Colonic mucosa (tissue), 4 donors: ENCODE measurements at regions not wholly inside any gene's neighbourhood (a gene's known extent, or its start where the extent isn't known, plus 50 kb on each side); places are given as distances from the start of the nearest gene placed in this dataset.

Experiments
- DNase-seq: peaks from one replicate; pipeline ENCODE4 v3.0.0-alpha.2; 2020
- H3K27ac ChIP-seq: fragments of 200-600 bp; one replicate; pipeline ENCODE4 v1.8.0; 2021
- H3K27me3 ChIP-seq: fragments of 200-600 bp; one replicate; pipeline ENCODE4 v1.8.0; 2021
- H3K36me3 ChIP-seq: fragments of 200-600 bp; one replicate; pipeline ENCODE4 v1.8.0; 2021
- H3K4me1 ChIP-seq: fragments of 200-600 bp; one replicate; pipeline ENCODE4 v1.8.0; 2021; ENCODE audit warnings: mild to moderate bottlenecking
- H3K4me3 ChIP-seq: fragments of 200-600 bp; one replicate; pipeline ENCODE4 v1.8.0; 2021
- H3K9ac ChIP-seq, 2 donors: one replicate each; pipeline ENCODE4 v1.7.0; 2013; ENCODE audit warnings: control low read depth in 2 of 2, low read depth in 2 of 2, low read length in 2 of 2
- H3K9me3 ChIP-seq: fragments of 200-600 bp; one replicate; pipeline ENCODE4 v1.8.0; 2021
- intact Hi-C: fragments of 100-400 bp; cut with DNase I; formaldehyde crosslinking; loops from one replicate; pipeline ENCODE4 v1.14.1; 2022
- TF ChIP-seq, protein P1 (sequence below): fragments of 200-600 bp; IDR thresholded peaks from one replicate; pipeline ENCODE4 v1.8.0; 2022; ENCODE audit warnings: antibody characterized with exemption, mild to moderate bottlenecking
- donor health status: healthy.
- donor health status: DM: no; HTN: no; CAD: no.
- donor health status: DM: no; HTN: no; CAD: no.

DNA sequence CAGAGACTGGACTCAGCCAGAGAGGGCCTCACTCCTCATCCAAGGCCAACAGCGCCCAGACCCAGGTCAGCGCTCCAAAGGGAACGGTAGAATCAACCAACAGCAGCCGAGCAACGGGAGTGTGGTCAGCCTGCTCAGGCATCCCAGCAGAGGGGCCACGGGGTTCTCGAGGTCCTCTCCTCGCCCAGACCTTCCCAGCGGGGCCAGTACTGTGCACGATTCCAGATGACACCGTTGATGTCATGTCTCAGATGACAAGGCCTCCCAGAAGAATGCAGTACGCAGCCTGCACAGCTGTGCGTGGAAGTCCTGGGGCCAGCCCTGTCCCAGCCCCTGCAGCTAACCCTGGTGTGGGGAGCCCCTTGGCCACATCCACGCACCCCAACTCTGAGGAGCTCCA, 141.0 kb upstream of the PPP1R26 start:
- no peak overlapping the region for H3K27ac ChIP-seq
- TF ChIP-seq, protein P1, sequence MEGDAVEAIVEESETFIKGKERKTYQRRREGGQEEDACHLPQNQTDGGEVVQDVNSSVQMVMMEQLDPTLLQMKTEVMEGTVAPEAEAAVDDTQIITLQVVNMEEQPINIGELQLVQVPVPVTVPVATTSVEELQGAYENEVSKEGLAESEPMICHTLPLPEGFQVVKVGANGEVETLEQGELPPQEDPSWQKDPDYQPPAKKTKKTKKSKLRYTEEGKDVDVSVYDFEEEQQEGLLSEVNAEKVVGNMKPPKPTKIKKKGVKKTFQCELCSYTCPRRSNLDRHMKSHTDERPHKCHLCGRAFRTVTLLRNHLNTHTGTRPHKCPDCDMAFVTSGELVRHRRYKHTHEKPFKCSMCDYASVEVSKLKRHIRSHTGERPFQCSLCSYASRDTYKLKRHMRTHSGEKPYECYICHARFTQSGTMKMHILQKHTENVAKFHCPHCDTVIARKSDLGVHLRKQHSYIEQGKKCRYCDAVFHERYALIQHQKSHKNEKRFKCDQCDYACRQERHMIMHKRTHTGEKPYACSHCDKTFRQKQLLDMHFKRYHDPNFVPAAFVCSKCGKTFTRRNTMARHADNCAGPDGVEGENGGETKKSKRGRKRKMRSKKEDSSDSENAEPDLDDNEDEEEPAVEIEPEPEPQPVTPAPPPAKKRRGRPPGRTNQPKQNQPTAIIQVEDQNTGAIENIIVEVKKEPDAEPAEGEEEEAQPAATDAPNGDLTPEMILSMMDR = no peak
- H3K9me3 ChIP-seq = no peaks in the 10 kb centered on the region
- H3K4me3 ChIP-seq = no peak overlapping the region
- H3K36me3 ChIP-seq = no peaks in the 10 kb centered on the region
- no peak for DNase-seq
- no peak overlapping the region for H3K9ac ChIP-seq
- intact Hi-C loops = no loop called here
- no peaks in the 10 kb centered on the region for H3K4me1 ChIP-seq
- H3K27me3 ChIP-seq = no peaks in the 10 kb centered on the region

DNA sequence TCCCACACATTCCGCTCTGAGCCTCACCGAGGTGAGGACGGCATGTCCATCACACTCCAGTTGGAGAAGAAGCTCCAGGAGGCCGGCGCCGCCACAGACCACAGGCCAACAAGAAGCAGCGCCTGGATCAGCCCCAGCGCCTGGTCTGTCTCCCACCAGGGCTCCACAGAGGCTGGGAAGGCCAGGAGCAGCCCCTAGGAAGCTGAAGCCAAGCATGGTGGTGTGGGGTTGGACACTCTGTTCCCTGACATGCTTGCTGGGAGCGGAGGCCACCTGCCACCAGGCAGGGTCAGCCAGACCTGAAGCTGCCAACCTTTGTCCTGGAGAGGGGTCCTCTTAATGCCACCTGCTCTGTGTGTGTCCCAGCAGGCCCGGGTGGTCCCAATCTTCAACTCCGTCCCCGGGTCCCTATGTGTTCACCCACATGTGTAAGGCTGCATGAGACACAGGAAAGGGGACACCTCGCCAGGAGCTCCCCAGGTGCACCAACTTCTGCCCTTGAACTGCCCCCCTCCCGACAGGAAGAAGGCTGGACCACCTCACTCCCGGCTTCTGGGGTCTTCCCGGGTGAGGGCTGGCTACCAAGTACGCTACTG, 140.1 kb upstream of the PPP1R26 start:
- no peak overlapping the region for H3K9ac ChIP-seq
- no peak for DNase-seq
- H3K4me3 ChIP-seq = no peak overlapping the region
- H3K27me3 ChIP-seq = no peaks in the 10 kb centered on the region
- TF ChIP-seq, protein P1 = no peak
- H3K9me3 ChIP-seq = no peaks in the 10 kb centered on the region
- intact Hi-C loops = no loop called here
- no peaks in the 10 kb centered on the region for H3K4me1 ChIP-seq
- no peak overlapping the region for H3K27ac ChIP-seq
- H3K36me3 ChIP-seq = no peaks in the 10 kb centered on the region

DNA sequence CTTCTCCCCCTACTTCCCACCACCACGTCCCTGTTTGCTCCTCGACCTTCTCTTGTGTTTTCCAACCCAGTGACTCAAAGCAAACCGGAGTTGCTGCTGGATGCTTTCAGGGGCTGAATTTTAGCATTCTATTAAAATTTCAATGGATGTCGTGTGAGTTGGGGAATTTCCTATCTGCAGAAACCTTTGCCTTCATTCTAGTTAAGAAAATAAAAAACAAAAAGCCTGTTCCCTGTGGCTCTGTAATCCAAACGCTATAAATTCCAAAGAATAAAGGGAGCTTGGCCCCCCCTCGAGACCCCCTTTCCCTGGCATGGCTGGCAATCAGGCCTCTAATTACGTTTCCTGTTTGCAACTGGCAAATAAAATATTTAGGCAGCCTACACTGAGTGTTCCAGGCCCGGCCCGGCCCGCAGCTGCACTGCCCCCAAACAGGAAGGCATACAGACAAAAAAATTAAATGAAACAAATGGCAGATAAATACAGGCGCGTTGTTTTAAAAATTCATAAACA, 139.4 kb upstream of the PPP1R26 start:
- H3K4me1 ChIP-seq = no peaks in the 10 kb centered on the region
- intact Hi-C loops = no loop called here
- DNase-seq = no peak
- H3K9ac ChIP-seq = no peak overlapping the region
- H3K27me3 ChIP-seq = no peaks in the 10 kb centered on the region
- H3K4me3 ChIP-seq = no peak overlapping the region
- TF ChIP-seq, protein P1 = no peak
- no peaks in the 10 kb centered on the region for H3K36me3 ChIP-seq
- H3K9me3 ChIP-seq = no peaks in the 10 kb centered on the region
- H3K27ac ChIP-seq = no peak overlapping the region

DNA sequence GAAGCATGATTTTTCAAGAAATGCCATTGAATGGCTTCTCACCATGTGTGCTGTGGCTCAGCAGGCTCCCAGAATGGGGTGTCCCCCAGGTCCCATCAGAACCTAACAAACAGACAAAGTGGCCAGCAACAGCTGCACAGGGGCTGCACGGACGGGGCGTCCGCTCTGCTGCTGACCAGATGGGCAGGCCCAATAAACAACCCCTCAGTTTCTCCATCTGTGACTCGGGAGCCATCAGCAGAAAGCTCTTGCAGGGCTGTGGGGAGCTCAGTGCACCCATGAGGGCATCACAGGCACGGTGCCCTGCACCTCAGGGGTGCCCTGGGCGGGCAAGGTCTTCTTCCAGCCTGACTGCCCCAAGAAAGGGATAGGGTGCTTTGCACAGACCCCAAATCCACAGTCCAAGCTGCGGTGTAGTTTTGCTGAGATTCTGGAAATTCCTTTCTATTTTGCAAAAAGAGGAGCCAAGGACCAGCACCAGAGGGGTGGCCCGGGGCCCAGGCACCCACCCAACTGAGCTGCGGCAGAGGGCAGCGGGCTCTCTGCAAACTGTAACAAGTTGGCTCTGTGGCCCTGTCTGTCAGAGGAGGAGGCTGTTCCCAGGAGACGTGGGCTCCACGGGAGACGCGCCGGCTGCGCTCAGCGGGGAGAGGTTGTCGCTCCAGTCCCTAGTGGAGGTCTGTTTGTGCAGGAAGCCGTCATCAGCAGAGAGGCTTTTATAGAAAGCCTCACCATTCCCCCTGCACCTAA, 138.7 kb upstream of the PPP1R26 start:
- intact Hi-C loops = no loop called here
- Histone ChIP-seq H3K4me3 (no peak overlapping the region), H3K27me3 (no peaks in the 10 kb centered on the region), H3K9me3 (no peaks in the 10 kb centered on the region), H3K4me1 (no peaks in the 10 kb centered on the region), H3K9ac (no peak overlapping the region), H3K36me3 (no peaks in the 10 kb centered on the region), H3K27ac (no peak overlapping the region)
- TF ChIP-seq, protein P1 = no peak
- no peak for DNase-seq

DNA sequence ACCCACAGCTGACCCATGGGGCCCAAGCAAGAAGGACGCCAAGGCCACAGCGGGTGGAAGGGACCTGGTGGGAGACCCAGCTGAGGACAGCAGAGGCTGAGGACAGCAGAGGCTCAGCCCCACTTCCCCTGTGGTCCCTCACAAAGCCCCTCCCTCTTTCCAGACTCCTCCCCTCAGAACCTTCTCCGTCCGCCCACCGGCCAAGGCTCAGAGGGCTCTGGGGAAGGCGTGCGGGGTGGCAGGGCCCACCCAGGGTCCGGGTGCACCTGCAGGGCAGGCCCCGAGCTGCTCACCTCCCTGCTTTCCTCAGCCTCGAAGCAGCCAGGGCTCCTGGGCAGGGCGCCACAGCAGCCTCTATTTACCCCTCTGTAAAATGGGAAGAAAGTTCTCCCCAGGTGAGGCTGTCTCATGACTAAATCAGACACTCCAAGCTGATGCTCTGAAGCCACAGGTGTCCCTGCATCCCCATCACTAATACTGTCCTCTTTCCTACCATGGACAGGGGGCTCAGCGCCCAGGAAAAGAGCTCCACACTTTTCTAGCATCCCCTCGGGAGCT, 137.9 kb upstream of the PPP1R26 start:
- Histone ChIP-seq H3K36me3 (no peaks in the 10 kb centered on the region), H3K9me3 (no peaks in the 10 kb centered on the region), H3K4me3 (no peak overlapping the region), H3K27me3 (no peaks in the 10 kb centered on the region), H3K4me1 (no peaks in the 10 kb centered on the region), H3K9ac (no peak overlapping the region), H3K27ac (no peak overlapping the region)
- TF ChIP-seq, protein P1 = no peak
- intact Hi-C loops = loop anchor here (2.0 kb wide), 1 partner anchor 255 kb away; the partner anchor contains the start of gene OLFM1
- no peak for DNase-seq
